SK-N-SH (cell line): ENCODE measurements at regions not wholly inside any gene's neighbourhood (a gene's known extent, or its start where the extent isn't known, plus 50 kb on each side); places are given as distances from the start of the nearest gene placed in this dataset.

Experiments used
- CTCF ChIA-PET: fragments of 300-600, 350-600 bp; formaldehyde crosslinking; extraction: SDS; loops from one replicate; lab custom pipeline; 2021; lab: Yijun Ruan, JAX
- POLR2A ChIA-PET: fragments of 350-600 bp; sonication (Branson Sonifier 250); formaldehyde crosslinking; extraction: SDS; loops from one replicate; lab custom pipeline; 2020; ENCODE audit warnings: antibody characterized with exemption, inconsistent platforms; lab: Yijun Ruan, JAX
- DNase-seq: peaks from one replicate; pipeline ENCODE4 v3.0.0; 2012
- H2AFZ ChIP-seq: fragments of 200-600 bp; sonication (generic); 2 replicates; pipeline ENCODE4 v1.8.1; 2016; ENCODE audit warnings: antibody characterized with exemption, mild to moderate bottlenecking, low read depth
- H3F3A ChIP-seq: fragments of 200-600 bp; sonication (generic); replicated peaks from 2 replicates; pipeline ENCODE3; 2016; ENCODE audit warnings: antibody characterized with exemption, mild to moderate bottlenecking; ENCODE audit not compliant: insufficient read depth
- H3K27ac ChIP-seq, 2 experiments: fragments of 200-500 bp in 1 of 2; fragments of 200-600 bp in 1 of 2; sonication (Bioruptor generic) in 1 of 2; sonication (generic), shearing (Covaris generic) in 1 of 2; 2 replicates each; pipeline versions ENCODE4 v1.5.1 to v1.6.1; 2014 to 2016; ENCODE audit warnings: low read depth in 2 of 2, inconsistent platforms in 1 of 2, low read length in 1 of 2, mild to moderate bottlenecking in 1 of 2, mixed read lengths in 1 of 2
- H3K27me3 ChIP-seq: fragments of 200-600 bp; sonication (generic), shearing (Covaris generic); 2 replicates; pipeline ENCODE4 v1.6.1; 2016; ENCODE audit warnings: mixed run types; ENCODE audit not compliant: insufficient read depth
- H3K36me3 ChIP-seq, 2 experiments: fragments of 200-500 bp in 1 of 2; fragments of 200-600 bp in 1 of 2; sonication (Bioruptor generic) in 1 of 2; sonication (generic) in 1 of 2; replicated peaks in 1 of 2; 2 replicates each; pipeline versions ENCODE3 to v1.5.1; 2014 to 2016; ENCODE audit warnings: low read length in 1 of 2, mild to moderate bottlenecking in 1 of 2; ENCODE audit not compliant: insufficient read depth in 2 of 2, control insufficient read depth in 1 of 2
- H3K4me1 ChIP-seq, 2 experiments: fragments of 200-500 bp in 1 of 2; fragments of 200-600 bp in 1 of 2; sonication (Bioruptor generic) in 1 of 2; sonication (generic), shearing (Covaris generic) in 1 of 2; 2 replicates each; pipeline versions ENCODE4 v1.5.1 to v1.6.1; 2014 to 2016; ENCODE audit warnings: low read depth in 1 of 2, low read length in 1 of 2, mixed run types in 1 of 2; ENCODE audit not compliant: insufficient read depth in 2 of 2, control insufficient read depth in 1 of 2
- H3K4me2 ChIP-seq: fragments of 200-600 bp; sonication (generic), shearing (Covaris generic); 2 replicates; pipeline ENCODE4 v1.6.1; 2017; ENCODE audit warnings: mixed run types
- H3K4me3 ChIP-seq, 2 experiments: fragments of 200-500 bp in 1 of 2; fragments of 200-600 bp in 1 of 2; sonication (Bioruptor generic) in 1 of 2; sonication (generic), shearing (Covaris generic) in 1 of 2; 2 replicates each; pipeline versions ENCODE4 v1.5.1 to v1.8.1; 2014 to 2016; ENCODE audit warnings: low read depth in 2 of 2, inconsistent platforms in 1 of 2, low read length in 1 of 2, mild to moderate bottlenecking in 1 of 2, mixed read lengths in 1 of 2, moderate library complexity in 1 of 2
- H3K79me2 ChIP-seq: fragments of 200-600 bp; sonication (generic); 2 replicates; pipeline ENCODE4 v1.8.1; 2017; ENCODE audit warnings: mild to moderate bottlenecking; ENCODE audit not compliant: insufficient read depth
- H3K9ac ChIP-seq: fragments of 200-600 bp; sonication (generic); 2 replicates; pipeline ENCODE4 v1.6.1; 2017; ENCODE audit warnings: mixed run types
- H3K9me2 ChIP-seq: fragments of 200-600 bp; sonication (generic); 2 replicates; pipeline ENCODE4 v1.6.1; 2017; ENCODE audit warnings: mixed run types
- H3K9me3 ChIP-seq: fragments of 200-600 bp; sonication (generic); 2 replicates; pipeline ENCODE4 v1.6.1; 2017; ENCODE audit warnings: mixed run types, mild to moderate bottlenecking, moderate library complexity
- H4K20me1 ChIP-seq: fragments of 200-600 bp; sonication (generic); 2 replicates; pipeline ENCODE4 v1.6.1; 2017; ENCODE audit warnings: mild to moderate bottlenecking, mixed run types; ENCODE audit not compliant: insufficient read depth
- EP300 ChIP-seq, 2 experiments: IDR thresholded peaks; 2 replicates each; pipeline versions ENCODE4 v1.4.0 to v1.6.1; 2012; ENCODE audit warnings: borderline replicate concordance in 1 of 2, low read depth in 1 of 2, low read length in 1 of 2
- FOSL2 ChIP-seq: IDR thresholded peaks from 2 replicates; pipeline ENCODE4 v1.4.0; 2012; ENCODE audit warnings: low read depth, mild to moderate bottlenecking, moderate library complexity, borderline replicate concordance
- FOXJ3 ChIP-seq: sonication (generic); formaldehyde crosslinking; IDR thresholded peaks from 2 replicates; pipeline ENCODE4 v1.5.1; 2020; ENCODE audit warnings: mild to moderate bottlenecking, missing genetic modification reagents
- FOXM1 ChIP-seq: IDR thresholded peaks from 2 replicates; pipeline ENCODE4 v1.4.0; 2012; ENCODE audit warnings: low read depth, mild to moderate bottlenecking
- GABPA ChIP-seq: IDR thresholded peaks from 2 replicates; pipeline ENCODE4 v1.4.0; 2012; ENCODE audit warnings: low read depth, mild to moderate bottlenecking
- JUND ChIP-seq: IDR thresholded peaks from 2 replicates; pipeline ENCODE4 v1.4.0; 2012
- MAX ChIP-seq: IDR thresholded peaks from 2 replicates; pipeline ENCODE4 v1.4.0; 2012; ENCODE audit warnings: low read depth
- MEF2A ChIP-seq: IDR thresholded peaks from 2 replicates; pipeline ENCODE4 v1.4.0; 2012; ENCODE audit warnings: low read depth, borderline replicate concordance
- MXI1 ChIP-seq: IDR thresholded peaks from 2 replicates; pipeline ENCODE4 v1.6.1; 2012; ENCODE audit warnings: mild to moderate bottlenecking, low read depth, low read length, improper control_type of control experiment
- NRF1 ChIP-seq: IDR thresholded peaks from 2 replicates; pipeline ENCODE4 v1.6.1; 2012; ENCODE audit warnings: low read depth, mild to moderate bottlenecking, low read length
- POLR2AphosphoS5 ChIP-seq: IDR thresholded peaks from 2 replicates; pipeline ENCODE4 v1.6.1; 2012; ENCODE audit warnings: low read depth, low read length
- RCOR1 ChIP-seq: fragments of 150-350 bp; IDR thresholded peaks from 2 replicates; pipeline ENCODE4 v1.6.1; 2017; ENCODE audit warnings: antibody characterized with exemption, low read length
- RFX5 ChIP-seq: IDR thresholded peaks from 2 replicates; pipeline ENCODE4 v1.6.1; 2012; ENCODE audit warnings: mild to moderate bottlenecking, improper control_type of control experiment, low read length
- TAF1 ChIP-seq: IDR thresholded peaks from 2 replicates; pipeline ENCODE4 v1.6.1; 2012; ENCODE audit warnings: low read depth, mild to moderate bottlenecking, low read length, moderate library complexity, borderline replicate concordance
- TCF12 ChIP-seq: IDR thresholded peaks from 2 replicates; pipeline ENCODE4 v1.4.0; 2012
- WGBS: methylation state at CpG from one replicate; pipeline ENCODE4 v1.1.6; 2017; ENCODE audit warnings: low lambda C conversion rate; 5-methylcytosine and 5-hydroxymethylcytosine counted together
- TF ChIP-seq, protein P1 (sequence below): fragments of 200-600 bp; sonication (generic); IDR thresholded peaks from 2 replicates; pipeline ENCODE4 v1.6.1; 2017; ENCODE audit warnings: antibody characterized with exemption, mild to moderate bottlenecking, moderate library complexity

DNA sequence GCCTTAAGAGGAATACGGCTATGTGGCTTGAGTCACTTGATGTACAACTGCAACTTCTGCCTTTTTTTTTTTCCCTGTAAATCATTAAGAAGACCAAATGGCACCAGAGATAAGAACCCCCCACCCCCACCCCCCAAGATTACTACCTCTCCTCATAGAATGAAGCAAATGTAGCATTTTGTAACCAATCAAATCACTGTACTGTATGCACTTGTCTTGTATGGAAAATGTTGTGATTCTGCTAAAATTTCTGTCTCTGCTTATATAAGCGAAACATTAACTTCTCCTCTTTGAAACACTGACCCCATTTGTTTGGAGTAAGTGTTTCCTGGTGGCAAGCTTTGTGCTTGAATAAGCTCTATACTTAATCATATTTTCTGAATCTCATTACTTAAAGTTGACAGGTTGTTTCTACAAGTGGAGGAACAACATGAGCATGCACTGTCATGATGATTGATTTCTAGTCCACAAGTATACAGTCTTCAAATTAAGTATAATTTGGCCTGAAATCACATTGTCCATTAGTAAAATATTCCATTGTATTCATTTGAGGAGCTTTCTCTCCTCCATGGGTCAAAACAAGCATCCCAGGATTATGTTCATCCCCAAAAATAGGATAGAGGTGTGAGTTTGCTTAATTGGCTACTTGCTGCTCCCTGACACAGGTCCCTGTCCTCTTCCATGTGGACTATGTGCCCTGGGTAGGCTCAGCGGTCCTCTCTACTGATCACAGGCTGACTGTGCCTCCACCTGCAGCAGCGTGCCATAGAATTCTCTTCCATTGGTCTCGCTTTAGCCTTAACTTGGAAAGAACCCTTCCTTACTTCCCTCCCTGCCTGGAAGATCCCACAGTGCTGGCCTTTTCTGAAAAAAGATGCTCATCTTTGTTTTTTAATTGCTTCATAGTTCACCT, 104.0 kb upstream of the BMP2K start (continued):
- TF ChIP-seq, protein P1, sequence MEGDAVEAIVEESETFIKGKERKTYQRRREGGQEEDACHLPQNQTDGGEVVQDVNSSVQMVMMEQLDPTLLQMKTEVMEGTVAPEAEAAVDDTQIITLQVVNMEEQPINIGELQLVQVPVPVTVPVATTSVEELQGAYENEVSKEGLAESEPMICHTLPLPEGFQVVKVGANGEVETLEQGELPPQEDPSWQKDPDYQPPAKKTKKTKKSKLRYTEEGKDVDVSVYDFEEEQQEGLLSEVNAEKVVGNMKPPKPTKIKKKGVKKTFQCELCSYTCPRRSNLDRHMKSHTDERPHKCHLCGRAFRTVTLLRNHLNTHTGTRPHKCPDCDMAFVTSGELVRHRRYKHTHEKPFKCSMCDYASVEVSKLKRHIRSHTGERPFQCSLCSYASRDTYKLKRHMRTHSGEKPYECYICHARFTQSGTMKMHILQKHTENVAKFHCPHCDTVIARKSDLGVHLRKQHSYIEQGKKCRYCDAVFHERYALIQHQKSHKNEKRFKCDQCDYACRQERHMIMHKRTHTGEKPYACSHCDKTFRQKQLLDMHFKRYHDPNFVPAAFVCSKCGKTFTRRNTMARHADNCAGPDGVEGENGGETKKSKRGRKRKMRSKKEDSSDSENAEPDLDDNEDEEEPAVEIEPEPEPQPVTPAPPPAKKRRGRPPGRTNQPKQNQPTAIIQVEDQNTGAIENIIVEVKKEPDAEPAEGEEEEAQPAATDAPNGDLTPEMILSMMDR, result no peak
- no peak for TF ChIP-seq POLR2AphosphoS5

DNA sequence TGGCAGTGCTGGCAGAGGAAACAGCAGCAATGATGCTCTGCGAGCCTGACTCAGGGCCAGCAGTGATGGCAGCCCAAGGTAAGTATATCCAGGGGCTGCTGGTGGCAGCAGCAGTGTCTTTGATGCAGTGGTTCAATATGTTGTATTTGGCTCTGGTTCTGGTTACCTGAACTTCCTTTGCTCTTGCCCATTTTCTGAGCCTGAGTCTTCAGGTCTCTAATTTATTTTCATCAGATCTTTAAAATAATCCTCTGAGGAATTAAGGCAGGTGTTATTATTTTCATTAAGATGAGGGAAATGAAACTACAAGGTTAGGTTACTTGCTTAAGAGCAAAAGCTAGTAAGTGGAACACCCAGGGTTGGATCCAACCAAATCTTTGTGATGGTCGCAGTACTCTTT, 102.8 kb upstream of the BMP2K start:
- ChIA-PET CTCF (no interaction called here), POLR2A (no interaction called here)
- Histone ChIP-seq H3K4me1 (peaks cover 0 to 2% of the 10 kb centered on the region in 2 experiments; a peak in 1 of 4 replicates), H3K79me2 (no peaks in the 10 kb centered on the region), H3F3A (no peaks in the 10 kb centered on the region), H3K27ac (no peak overlapping the region), H3K4me3 (no peak overlapping the region), H3K4me2 (no peak overlapping the region), H3K36me3 (no peaks in the 10 kb centered on the region), H3K9me3 (no peaks in the 10 kb centered on the region), H2AFZ (no peak overlapping the region), H4K20me1 (no peaks in the 10 kb centered on the region), H3K9me2 (no peaks in the 10 kb centered on the region), H3K27me3 (no peaks in the 10 kb centered on the region), H3K9ac (no peak overlapping the region)
- TF ChIP-seq FOXM1, result no peak
- no peak for TF ChIP-seq GABPA
- TF ChIP-seq FOXJ3 (CRISPR knock-in tag), result no peak
- no peak for TF ChIP-seq FOSL2
- no peak for TF ChIP-seq JUND
- no peak for TF ChIP-seq NRF1
- no peak for TF ChIP-seq MAX
- no peak for TF ChIP-seq TCF12
- no peak for TF ChIP-seq MXI1
- TF ChIP-seq RFX5, result no peak
- TF ChIP-seq RCOR1, result no peak
- TF ChIP-seq MEF2A, result no peak
- TF ChIP-seq TAF1, result no peak
- TF ChIP-seq EP300 (IDR thresholded peaks at IDR 0.05; ENCODE audit: borderline replicate concordance in 1 of 2, low read depth in 1 of 2, low read length in 1 of 2), result no peak
- no peak for DNase-seq
- WGBS, result 78% methylated on average over 2 of the region's 2 CpGs
